ENCODE measurements at regions not wholly inside any gene's neighbourhood (a gene's known extent, or its start where the extent isn't known, plus 50 kb on each side); places are given as distances from the start of the nearest gene placed in this dataset.

DNA sequence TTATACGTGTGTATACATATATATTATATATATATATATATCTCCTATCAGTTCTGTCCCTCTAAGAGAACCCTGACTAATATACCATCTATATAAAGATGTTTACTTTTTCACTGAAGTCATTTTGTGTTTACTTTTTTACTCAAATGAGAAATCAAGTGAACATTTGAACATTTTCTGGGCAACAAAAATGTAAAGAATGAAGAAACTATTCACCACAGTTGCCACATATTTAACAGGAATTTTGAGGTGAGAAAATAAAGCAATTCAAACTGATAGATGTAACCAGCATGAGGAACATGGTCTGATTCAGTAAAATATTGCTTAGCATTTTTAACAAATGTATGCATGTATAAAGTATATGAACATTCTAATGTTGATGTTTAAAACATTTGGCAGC lies 299.2 kb upstream of the KLHL1 start:
- no peaks in the 10 kb centered on the region for H3K9me3 ChIP-seq
- no peak overlapping the region for H3K4me3 ChIP-seq
- no peaks in the 10 kb centered on the region for H3K4me1 ChIP-seq
- H3K36me3 ChIP-seq = no peaks in the 10 kb centered on the region
- intact Hi-C loops (cut with DNase I) = no loop called here
- TF ChIP-seq, protein P1, sequence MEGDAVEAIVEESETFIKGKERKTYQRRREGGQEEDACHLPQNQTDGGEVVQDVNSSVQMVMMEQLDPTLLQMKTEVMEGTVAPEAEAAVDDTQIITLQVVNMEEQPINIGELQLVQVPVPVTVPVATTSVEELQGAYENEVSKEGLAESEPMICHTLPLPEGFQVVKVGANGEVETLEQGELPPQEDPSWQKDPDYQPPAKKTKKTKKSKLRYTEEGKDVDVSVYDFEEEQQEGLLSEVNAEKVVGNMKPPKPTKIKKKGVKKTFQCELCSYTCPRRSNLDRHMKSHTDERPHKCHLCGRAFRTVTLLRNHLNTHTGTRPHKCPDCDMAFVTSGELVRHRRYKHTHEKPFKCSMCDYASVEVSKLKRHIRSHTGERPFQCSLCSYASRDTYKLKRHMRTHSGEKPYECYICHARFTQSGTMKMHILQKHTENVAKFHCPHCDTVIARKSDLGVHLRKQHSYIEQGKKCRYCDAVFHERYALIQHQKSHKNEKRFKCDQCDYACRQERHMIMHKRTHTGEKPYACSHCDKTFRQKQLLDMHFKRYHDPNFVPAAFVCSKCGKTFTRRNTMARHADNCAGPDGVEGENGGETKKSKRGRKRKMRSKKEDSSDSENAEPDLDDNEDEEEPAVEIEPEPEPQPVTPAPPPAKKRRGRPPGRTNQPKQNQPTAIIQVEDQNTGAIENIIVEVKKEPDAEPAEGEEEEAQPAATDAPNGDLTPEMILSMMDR (IDR thresholded peaks at IDR 0.05) = no peak
- H3K9ac ChIP-seq (ENCODE audit: low read depth in 2 of 2, low read length in 2 of 2) = no peak overlapping the region
- no peaks in the 10 kb centered on the region for H3K27me3 ChIP-seq
- no peak overlapping the region for H3K27ac ChIP-seq
- no peak for DNase-seq

DNA sequence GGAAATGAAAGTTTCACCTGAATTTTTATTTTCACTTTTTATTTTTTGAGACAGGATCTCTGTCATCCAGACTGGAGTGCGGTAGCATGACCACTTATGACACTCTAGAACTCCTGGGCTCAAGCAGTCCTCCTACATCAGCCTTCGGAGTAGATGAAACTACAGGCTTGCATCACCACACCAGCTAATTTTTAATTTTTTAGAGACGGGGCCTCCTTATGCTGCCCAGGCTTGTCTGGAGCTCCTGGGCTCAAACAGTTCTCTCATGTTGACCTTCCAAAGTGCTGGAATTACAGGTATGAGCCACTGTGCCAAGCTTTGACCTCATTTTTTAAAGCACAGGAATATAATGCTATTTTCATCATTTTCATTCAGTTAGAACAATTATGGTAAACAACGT lies 297.0 kb upstream of the KLHL1 start:
- no peaks in the 10 kb centered on the region for H3K27me3 ChIP-seq
- H3K4me3 ChIP-seq = no peak overlapping the region
- no peaks in the 10 kb centered on the region for H3K36me3 ChIP-seq
- no peaks in the 10 kb centered on the region for H3K4me1 ChIP-seq
- no peaks in the 10 kb centered on the region for H3K9me3 ChIP-seq
- intact Hi-C loops (cut with DNase I) = no loop called here
- TF ChIP-seq, protein P1 (IDR thresholded peaks at IDR 0.05) = no peak
- H3K9ac ChIP-seq (ENCODE audit: low read depth in 2 of 2, low read length in 2 of 2) = no peak overlapping the region
- H3K27ac ChIP-seq = no peak overlapping the region
- no peak for DNase-seq

DNA sequence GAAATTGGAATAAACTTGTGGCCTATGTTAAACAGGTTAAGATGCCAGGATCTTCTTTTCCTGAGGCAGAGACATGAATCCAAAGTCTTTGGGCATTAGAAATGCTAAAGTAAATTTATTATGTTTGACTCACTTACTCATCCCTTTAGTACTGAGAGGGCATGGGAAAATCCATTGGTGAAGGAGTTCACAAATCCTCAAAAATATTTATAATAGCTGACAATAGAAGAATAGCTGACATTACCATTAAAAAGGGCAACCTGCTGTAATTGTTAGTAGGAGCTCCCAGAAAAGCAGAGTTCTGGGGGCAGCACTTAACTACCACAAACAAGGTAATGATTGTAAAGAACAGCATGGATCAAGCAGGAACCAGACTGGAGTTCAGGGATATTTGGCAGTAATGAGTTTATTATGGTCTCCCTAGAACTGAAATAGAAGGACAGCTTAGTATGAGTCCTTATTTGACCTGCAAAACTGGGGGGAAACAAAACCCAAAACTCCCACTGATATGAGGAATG lies 285.8 kb upstream of the KLHL1 start:
- intact Hi-C loops (cut with DNase I) = no loop called here
- H3K4me1 ChIP-seq = no peaks in the 10 kb centered on the region
- H3K9ac ChIP-seq (ENCODE audit: low read depth in 2 of 2, low read length in 2 of 2) = no peak overlapping the region
- TF ChIP-seq, protein P1 (IDR thresholded peaks at IDR 0.05) = no peak
- H3K27ac ChIP-seq = no peak overlapping the region
- no peaks in the 10 kb centered on the region for H3K36me3 ChIP-seq
- H3K4me3 ChIP-seq = no peak overlapping the region
- H3K27me3 ChIP-seq = no peaks in the 10 kb centered on the region
- H3K9me3 ChIP-seq = no peaks in the 10 kb centered on the region
- DNase-seq = no peak

DNA sequence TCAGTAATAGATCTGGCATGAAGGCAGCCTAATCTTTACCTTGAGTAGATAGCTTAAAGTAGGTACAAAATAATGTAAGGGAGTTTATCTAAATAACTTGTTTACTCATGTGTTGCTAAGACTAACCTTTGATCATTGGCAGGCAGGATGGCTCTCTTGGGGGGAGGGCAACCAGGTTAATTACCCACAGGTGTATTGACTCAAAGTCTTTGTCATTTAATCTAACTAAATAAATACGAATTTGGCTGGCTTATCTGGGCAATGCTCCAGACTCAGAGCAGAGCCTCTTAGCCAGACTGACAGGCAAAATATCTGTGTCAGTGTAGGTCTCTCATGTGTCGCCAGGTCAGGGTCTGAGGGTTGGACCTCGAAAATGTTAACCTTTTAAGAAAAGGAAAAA lies 283.4 kb upstream of the KLHL1 start:
- Histone ChIP-seq H3K36me3 (no peaks in the 10 kb centered on the region), H3K4me1 (no peaks in the 10 kb centered on the region), H3K9ac (ENCODE audit: low read depth in 2 of 2, low read length in 2 of 2) (no peak overlapping the region), H3K27me3 (no peaks in the 10 kb centered on the region), H3K4me3 (no peak overlapping the region), H3K9me3 (no peaks in the 10 kb centered on the region), H3K27ac (no peak overlapping the region)
- intact Hi-C loops (cut with DNase I) = no loop called here
- DNase-seq = peak; percentile 82
- TF ChIP-seq, protein P1 (IDR thresholded peaks at IDR 0.05) = no peak

DNA sequence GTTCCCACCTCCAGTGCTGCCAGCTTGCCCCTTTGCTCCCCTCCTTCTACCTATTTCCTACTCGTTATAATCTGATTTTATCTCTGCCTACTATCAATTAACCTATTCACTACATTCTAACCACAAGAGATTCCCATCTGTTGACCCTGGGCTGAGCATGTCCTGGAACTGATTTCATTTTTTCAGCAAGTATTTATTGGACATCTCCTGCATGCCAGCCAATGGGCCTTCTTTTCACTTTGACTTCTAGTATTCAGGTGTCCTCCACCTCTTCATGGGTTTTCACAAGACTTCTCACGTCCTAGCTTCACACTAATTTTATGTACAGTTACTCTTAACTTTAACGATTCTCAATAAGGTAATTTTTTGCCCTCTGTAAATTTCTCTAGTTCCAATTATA lies 282.7 kb upstream of the KLHL1 start:
- no peaks in the 10 kb centered on the region for H3K36me3 ChIP-seq
- no peak overlapping the region for H3K27ac ChIP-seq
- no peaks in the 10 kb centered on the region for H3K27me3 ChIP-seq
- H3K4me1 ChIP-seq = no peaks in the 10 kb centered on the region
- no peak for DNase-seq
- H3K4me3 ChIP-seq = no peak overlapping the region
- intact Hi-C loops (cut with DNase I) = no loop called here
- no peaks in the 10 kb centered on the region for H3K9me3 ChIP-seq
- H3K9ac ChIP-seq (ENCODE audit: low read depth in 2 of 2, low read length in 2 of 2) = no peak overlapping the region
- TF ChIP-seq, protein P1 (IDR thresholded peaks at IDR 0.05) = no peak

DNA sequence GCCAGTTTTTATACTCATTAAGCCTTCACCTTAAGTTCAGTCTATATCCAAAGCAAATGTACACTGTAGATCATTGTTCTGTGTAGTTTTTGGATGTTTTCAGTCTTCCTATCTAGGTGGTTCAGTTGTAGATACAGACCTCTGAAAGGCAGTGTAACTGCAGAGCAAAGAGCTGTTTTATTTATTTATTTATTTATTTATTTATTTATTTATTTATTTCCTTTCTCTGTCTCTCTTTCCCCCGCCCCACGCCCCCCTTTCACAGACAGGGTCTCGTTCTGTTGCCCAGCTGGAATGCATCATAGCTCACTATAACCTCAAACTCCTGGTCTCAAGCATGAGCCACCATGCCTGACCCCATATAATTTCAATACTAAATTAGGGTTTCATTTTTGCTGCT lies 281.8 kb upstream of the KLHL1 start:
- intact Hi-C loops (cut with DNase I) = no loop called here

More for the DNA sequence above, 281.8 kb upstream of the KLHL1 start:
- H3K4me3 ChIP-seq = no peak overlapping the region
- H3K27ac ChIP-seq = no peak overlapping the region
- H3K9ac ChIP-seq (ENCODE audit: low read depth in 2 of 2, low read length in 2 of 2) = no peak overlapping the region
- no peaks in the 10 kb centered on the region for H3K9me3 ChIP-seq
- DNase-seq = no peak
- H3K36me3 ChIP-seq = no peaks in the 10 kb centered on the region
- no peaks in the 10 kb centered on the region for H3K4me1 ChIP-seq
- TF ChIP-seq, protein P1 (IDR thresholded peaks at IDR 0.05) = no peak
- no peaks in the 10 kb centered on the region for H3K27me3 ChIP-seq

Data from colonic mucosa (tissue), 4 donors.